Upper lobe of right lung (tissue), 1 donor: ENCODE measurements at regions not wholly inside any gene's neighbourhood (a gene's known extent, or its start where the extent isn't known, plus 50 kb on each side); places are given as distances from the start of the nearest gene placed in this dataset.
"Not testable (repeated sequence)": the region's sequence is repeated elsewhere in the genome, so short reads cannot be mapped to it uniquely, and the experiment has no call there.

Experiments used
- ATAC-seq: fragments of 200-7000 bp; cut with Tn5 transposase; one replicate; pipeline ENCODE4 v1.9.1; 2020; ENCODE audit warnings: mild to moderate bottlenecking, moderate library complexity
- DNase-seq: peaks from one replicate; pipeline ENCODE4 v3.0.0-alpha.2; 2020
- H3K27ac ChIP-seq: fragments of 200-600 bp; one replicate; pipeline ENCODE4 v1.8.0; 2022
- H3K27me3 ChIP-seq: fragments of 200-600 bp; one replicate; pipeline ENCODE4 v1.8.0; 2022; ENCODE audit warnings: mild to moderate bottlenecking
- H3K36me3 ChIP-seq: fragments of 200-600 bp; one replicate; pipeline ENCODE4 v1.8.0; 2022
- H3K4me1 ChIP-seq: fragments of 200-600 bp; one replicate; pipeline ENCODE4 v1.8.0; 2022
- H3K4me3 ChIP-seq: fragments of 200-600 bp; one replicate; pipeline ENCODE4 v1.8.0; 2022; ENCODE audit warnings: mild to moderate bottlenecking
- H3K9me3 ChIP-seq: fragments of 200-600 bp; one replicate; pipeline ENCODE4 v1.8.0; 2022
- intact Hi-C: fragments of 100-400 bp; cut with DNase I; formaldehyde crosslinking; loops from one replicate; pipeline ENCODE4 v1.11.0; 2022
- donor health status: DM: no; HTN: yes; CAD: no; lungs with severe emphysema.

- H3K27ac ChIP-seq, H3K4me1 ChIP-seq, H3K27me3 ChIP-seq, H3K9me3 ChIP-seq, intact Hi-C loops, H3K36me3 ChIP-seq: not testable (repeated sequence)
- peak; percentile 24 for ATAC-seq
- H3K4me3 ChIP-seq, result peak overlapping the region; percentile 25
- peak; percentile 54 for DNase-seq
These were observed 60.3 kb downstream of the GOLGA8K start for GRCh38 chr15:32342772-32343199.

DNA sequence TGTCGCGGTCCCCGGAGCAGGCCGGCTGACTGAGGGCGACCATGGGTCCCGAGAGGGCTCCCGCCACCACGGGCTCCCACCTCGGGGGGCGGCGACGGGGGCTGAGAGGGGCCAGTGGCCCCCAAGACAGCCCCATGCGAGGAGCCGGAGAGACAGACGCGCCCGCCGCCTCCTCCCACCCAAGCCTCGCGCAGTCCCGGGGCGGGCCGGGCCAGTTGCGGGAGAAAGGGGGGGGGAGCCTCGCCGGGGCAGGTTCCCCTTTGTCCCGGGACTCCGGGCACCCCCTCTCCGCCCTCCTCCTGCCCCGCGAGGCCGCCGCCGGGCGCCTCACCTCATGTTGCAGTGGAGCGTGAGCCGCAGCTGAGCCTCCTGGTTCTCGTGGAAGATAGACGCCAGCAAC is 60.8 kb downstream of the GOLGA8K start:
- intact Hi-C loops, H3K27me3 ChIP-seq, H3K4me1 ChIP-seq, H3K9me3 ChIP-seq, H3K4me3 ChIP-seq, H3K27ac ChIP-seq, H3K36me3 ChIP-seq: not testable (repeated sequence)
- DNase-seq (peak; percentile 43), ATAC-seq (peak; percentile 39)

DNA sequence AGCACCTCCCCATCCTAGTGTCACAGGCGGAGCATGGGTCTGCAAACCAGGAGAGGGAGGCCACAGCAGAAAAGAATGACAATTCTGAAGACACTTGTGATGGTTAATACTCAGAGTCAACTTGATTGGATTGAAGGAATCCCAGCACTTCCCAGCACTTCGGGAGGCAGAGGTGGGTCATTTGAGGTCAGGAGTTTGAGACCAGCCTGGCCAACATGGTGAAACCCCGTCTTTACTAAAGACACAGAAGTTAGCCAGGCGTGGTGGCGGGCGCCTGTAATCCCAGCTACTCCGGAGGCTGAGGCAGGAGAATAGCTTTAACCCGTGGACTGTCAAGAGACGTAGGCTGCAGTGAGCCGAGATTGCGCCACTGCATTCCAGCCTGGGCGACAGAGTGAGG is 61.6 kb downstream of the GOLGA8K start:
- H3K4me1 ChIP-seq, H3K9me3 ChIP-seq, H3K27ac ChIP-seq, intact Hi-C loops, H3K27me3 ChIP-seq, H3K4me3 ChIP-seq, ATAC-seq, H3K36me3 ChIP-seq: not testable (repeated sequence)
- DNase-seq, result peak; percentile 32

GRCh38 chr15:32336804-32337203 is 66.3 kb downstream of the GOLGA8K start:
- H3K27ac ChIP-seq, H3K4me3 ChIP-seq, H3K9me3 ChIP-seq, DNase-seq, H3K4me1 ChIP-seq, ATAC-seq, H3K36me3 ChIP-seq, intact Hi-C loops, H3K27me3 ChIP-seq: not testable (repeated sequence)

DNA sequence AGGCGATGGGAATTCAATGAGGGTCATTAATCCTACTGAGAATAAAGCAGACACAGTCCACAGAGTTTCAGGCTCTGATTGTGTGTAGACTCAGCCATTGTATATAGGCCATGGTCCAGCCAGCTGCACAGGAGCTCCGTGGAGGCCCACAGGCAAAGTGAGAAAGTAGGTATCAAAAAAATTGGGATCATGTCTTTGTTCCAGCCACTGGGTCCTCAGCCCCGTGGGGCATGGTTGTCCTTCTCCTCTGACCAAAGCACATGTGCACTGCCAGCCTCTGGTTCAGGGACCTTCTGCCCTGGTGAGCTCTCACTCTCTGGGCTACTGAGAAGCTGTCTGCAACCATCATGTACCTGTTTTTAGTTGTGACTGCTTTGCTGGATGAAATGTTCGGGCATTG is 79.7 kb downstream of the GOLGA8K start:
- H3K27me3 ChIP-seq, H3K4me1 ChIP-seq, ATAC-seq, intact Hi-C loops, DNase-seq, H3K27ac ChIP-seq, H3K36me3 ChIP-seq, H3K4me3 ChIP-seq, H3K9me3 ChIP-seq: not testable (repeated sequence)

DNA sequence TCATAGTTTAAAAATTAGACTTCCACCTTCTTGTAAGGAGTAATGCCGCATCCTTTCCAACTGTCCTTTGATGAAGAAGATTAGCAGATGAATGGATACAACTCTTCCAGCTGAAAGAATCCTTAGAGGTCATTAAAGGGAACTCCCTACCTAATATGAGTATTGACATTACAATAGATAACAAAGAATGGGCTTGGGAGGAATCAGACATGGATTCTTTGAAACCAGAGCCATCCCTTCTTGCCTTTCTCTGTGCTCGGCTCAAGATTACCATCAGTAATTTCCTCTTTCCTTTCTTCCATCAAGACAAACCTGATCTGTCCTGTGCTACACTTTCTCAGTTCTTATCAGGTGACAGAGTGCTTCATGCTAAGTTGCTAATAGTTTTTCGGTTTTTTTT is 83.8 kb downstream of the GOLGA8K start:
- H3K4me1 ChIP-seq, DNase-seq, intact Hi-C loops, H3K27me3 ChIP-seq, H3K4me3 ChIP-seq, H3K9me3 ChIP-seq, H3K36me3 ChIP-seq, H3K27ac ChIP-seq, ATAC-seq: not testable (repeated sequence)

DNA sequence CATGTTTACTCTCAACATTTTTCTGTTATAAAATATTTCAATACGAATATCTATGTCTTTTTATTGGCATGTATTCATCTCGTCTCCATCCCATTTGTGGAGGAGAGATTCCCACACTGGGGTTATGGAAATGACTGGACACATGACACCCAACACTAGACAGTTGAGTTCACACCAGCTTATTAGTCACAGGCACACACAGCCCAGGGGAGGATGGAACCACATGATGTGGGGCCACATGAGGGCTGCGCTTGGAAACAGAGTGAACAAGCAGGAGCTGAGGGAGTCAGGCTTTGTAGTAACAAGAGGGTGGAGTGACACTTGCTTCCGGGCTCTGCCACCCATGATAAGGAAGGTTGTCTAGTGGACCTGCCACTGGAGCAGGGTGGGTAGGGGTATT is 86.6 kb downstream of the GOLGA8K start:
- H3K36me3 ChIP-seq, ATAC-seq, H3K4me3 ChIP-seq, DNase-seq, intact Hi-C loops, H3K27ac ChIP-seq, H3K27me3 ChIP-seq, H3K9me3 ChIP-seq, H3K4me1 ChIP-seq: not testable (repeated sequence)

DNA sequence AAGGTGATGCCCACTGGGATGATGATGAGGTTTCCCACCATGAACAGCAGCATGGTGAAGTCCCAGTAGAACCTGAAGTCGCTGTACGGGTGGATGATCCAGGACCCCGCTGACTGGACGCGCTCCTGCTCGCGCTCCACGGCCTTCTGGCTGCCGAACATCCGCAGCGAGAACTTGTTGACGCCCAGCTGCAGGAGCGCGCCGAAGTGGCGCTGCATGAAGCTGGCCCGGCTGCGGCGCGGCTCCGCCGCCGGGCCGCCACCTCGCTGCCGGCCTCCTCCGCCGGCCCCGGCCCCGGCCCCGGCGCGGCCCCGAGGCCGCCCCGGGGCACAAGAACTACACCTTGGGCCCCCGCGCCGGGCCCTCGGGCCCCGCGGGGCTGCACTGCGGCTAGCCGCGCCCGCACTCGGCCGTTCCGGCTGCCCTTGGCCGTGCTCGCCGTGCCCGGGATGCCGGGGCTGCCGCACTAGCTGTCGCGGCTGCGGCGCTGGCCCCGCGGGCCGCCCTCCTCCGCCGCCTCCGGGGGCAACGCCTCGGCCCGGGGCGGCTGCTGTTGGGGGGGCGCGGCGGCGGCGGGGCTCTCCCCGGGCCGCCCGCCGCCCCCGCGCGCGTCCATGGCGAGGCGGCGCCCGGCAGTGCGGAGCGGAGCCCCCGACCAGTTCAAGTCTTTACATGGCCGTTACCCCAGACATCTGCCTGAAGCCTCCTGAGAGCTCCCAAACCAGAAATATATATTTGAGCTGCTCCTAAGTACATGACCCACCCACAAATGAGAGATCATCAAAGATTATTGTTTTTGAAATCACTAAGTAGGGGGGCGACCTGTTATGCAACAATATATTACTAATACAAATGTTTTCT is 87.8 kb downstream of the GOLGA8K start:
- H3K27me3 ChIP-seq, H3K4me1 ChIP-seq, H3K4me3 ChIP-seq, H3K36me3 ChIP-seq, intact Hi-C loops, H3K9me3 ChIP-seq, H3K27ac ChIP-seq, DNase-seq, ATAC-seq: not testable (repeated sequence)

DNA sequence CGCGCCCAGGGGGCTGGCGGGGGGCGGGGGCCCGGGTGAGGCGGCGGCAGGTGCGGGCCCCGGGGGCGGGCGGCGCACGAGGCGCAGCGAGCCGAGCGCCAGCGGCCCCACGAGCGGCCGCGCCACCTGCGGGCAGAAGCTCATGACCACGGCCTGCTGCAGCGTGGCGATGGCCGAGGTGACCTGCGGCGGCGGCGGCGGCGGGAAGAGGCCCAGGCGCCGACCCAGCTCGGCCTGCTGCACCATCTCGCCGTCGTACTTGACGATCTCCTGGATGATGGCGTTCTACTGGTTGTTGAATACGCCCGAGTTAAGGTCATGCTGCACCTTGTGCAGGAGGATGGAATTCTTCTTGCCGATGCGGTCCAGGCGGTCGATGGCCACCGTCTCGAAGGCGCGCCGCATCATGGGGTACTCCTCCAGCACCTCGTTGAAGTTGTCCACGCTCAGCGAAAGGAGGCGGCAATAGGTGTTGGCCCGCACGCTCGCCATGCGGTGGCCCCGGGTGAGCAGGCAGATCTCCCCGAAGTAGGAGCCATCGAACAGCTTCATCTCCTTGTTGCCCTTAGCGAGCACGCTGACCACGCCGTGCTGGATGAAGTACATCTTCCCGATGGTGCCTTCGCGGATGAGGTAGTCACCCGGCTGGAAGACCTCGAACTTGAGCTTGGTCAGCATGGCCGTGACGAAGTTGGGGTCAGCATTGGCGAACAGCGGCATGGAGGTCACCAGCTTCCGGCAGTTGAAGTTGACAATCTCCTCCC is 89.5 kb downstream of the GOLGA8K start:
- ATAC-seq, H3K27me3 ChIP-seq, H3K27ac ChIP-seq, H3K36me3 ChIP-seq, intact Hi-C loops, DNase-seq, H3K9me3 ChIP-seq, H3K4me3 ChIP-seq, H3K4me1 ChIP-seq: not testable (repeated sequence)

GRCh38 chr15:32312721-32313120 is 90.4 kb downstream of the GOLGA8K start:
- DNase-seq, result peak; percentile 25
- H3K4me3 ChIP-seq, intact Hi-C loops, H3K27ac ChIP-seq, H3K36me3 ChIP-seq, H3K9me3 ChIP-seq, H3K27me3 ChIP-seq, H3K4me1 ChIP-seq, ATAC-seq: not testable (repeated sequence)

DNA sequence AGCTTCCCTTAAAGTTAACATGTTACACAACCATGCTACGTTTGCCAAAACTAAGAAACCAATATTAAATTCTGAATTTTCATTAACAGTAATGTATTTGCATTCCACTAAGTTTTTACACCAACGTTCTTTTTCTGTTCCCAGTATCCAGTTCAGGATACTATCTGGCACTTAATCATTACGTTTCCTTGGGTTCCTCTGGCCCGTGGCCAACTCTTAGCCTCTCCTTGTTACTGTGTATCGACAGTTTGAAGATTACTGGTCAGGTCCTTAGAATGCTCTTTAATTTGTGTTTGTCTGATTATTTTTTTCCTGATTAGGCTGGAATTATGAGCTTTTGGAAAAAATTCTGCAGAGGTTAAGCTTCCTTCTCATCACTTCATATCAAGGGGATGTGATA is 95.5 kb downstream of the GOLGA8K start:
- H3K36me3 ChIP-seq, intact Hi-C loops, H3K27me3 ChIP-seq, H3K9me3 ChIP-seq, DNase-seq, H3K4me3 ChIP-seq, H3K27ac ChIP-seq, H3K4me1 ChIP-seq, ATAC-seq: not testable (repeated sequence)

DNA sequence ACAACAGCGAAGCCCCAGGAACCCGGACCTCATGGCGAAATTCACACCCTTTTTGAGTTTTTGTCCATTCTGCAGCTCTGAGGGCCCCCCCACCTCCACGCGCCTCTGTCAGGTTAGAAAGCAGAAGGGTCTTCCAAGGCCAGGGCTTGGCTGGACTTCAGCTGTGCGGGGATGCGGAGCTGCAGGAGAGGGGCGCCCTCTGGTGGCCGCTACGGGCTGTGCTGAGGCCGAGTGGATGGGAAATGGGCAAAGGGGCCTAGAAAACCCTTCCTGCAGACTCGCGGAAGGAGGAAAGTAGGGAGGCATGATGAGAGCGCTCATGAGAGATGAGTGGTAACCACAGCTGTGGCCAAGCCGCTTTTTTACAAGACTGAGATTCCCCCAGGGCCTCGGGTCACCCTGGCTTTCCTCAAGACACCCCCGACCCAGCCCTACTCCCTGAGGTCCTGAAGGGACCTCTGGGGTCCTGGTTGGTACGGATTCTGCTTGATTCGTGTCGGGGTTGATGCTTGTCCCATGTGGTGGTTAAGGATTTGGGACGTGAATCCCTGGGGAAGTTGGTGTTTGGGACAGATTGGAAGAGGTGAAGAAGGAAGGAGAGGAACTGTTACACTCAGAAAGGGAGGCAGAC is 126.8 kb downstream of the GOLGA8K start:
- peak; percentile 91 for ATAC-seq

DNA sequence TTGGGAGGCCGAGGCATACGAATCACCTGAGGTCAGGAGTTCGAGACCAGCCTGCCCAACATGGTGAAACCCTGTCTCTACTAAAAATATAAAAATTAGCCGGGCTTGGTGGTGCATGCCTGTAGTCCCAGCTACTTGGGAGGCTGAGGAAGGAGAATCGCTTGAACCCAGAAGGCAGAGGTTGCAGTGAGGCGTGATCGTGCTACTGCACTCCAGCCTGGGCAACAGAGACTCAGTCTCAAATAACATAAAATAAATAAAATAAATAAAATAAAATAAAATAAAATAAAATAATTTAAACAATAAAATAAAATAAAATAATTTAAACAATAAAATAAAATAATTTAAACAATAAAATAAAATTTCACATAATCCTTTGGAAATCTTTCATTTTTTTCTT is 149.1 kb downstream of the GOLGA8K start:
- ATAC-seq, H3K4me3 ChIP-seq, H3K4me1 ChIP-seq, intact Hi-C loops, H3K27me3 ChIP-seq, H3K9me3 ChIP-seq, DNase-seq, H3K27ac ChIP-seq, H3K36me3 ChIP-seq: not testable (repeated sequence)

More for the DNA sequence above, 126.8 kb downstream of the GOLGA8K start:
- intact Hi-C loops, H3K9me3 ChIP-seq, H3K27me3 ChIP-seq, H3K4me1 ChIP-seq, DNase-seq, H3K36me3 ChIP-seq, H3K27ac ChIP-seq, H3K4me3 ChIP-seq: not testable (repeated sequence)

DNA sequence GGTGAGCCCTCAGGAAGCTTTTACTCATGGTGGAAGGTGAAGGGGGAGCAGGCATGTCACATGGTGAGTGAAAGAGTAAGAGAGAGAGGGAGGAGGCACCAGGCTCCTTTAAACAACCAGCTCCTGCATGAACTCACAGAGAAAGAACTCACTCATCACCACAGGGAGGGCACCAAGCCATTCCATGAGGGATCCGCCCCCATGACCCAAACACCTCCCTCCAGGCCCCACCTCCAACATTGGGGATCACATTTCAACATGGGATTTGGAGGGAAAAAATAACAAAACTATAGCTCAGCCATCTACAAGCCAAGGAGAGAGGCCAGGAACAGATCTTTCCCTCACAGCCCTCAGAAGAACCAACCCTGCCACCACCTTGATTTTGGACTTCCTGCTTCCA is 153.9 kb downstream of the GOLGA8K start:
- H3K9me3 ChIP-seq, ATAC-seq, H3K27me3 ChIP-seq, H3K36me3 ChIP-seq, H3K4me1 ChIP-seq, H3K4me3 ChIP-seq, intact Hi-C loops, H3K27ac ChIP-seq, DNase-seq: not testable (repeated sequence)
